ENCODE measurements at regions not wholly inside any gene's neighbourhood (a gene's known extent, or its start where the extent isn't known, plus 50 kb on each side); places are given as distances from the start of the nearest gene placed in this dataset.
A peak's percentile ranks its signal among the peaks of the same experiment; 100 is the strongest.

DNA sequence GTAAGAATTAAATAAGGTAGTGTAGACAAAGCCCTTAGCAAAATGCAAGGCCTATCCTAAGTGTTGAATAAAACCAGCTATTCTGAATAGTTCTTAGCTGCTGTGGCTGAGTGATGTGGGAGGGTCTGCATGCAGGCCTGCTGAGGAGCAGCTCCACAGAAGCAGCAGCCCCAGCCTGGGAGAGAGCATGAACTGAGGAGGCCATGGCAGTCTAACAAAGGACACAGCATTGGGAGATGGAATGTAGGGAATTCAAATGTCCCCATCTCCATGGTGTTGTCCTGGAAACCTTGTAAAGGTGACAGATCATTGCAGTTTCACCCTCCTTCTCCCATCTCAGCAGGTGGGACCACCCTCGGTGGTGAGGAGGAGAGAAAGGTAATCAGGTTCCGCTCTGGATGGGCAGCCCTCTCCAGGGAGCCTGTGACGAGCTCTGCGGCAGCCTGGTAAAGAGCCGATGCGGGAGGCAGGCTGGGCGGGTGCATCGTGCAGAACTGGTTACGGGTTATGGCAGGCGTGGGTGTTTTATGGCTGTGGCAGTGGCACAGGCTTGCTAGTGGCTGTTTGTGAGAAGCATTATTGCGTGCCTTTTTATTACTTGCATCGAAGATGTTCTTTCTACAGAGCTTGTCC, 199.9 kb upstream of the GLRA1 start:
- no peaks in the 10 kb centered on the region for H3K9me3 Mint-ChIP-seq
- Histone ChIP-seq H3K9me3 (ENCODE audit: control insufficient read depth, low read length) (no peaks in the 10 kb centered on the region), H3K4me3 (ENCODE audit: low read length) (no peak overlapping the region), H3K9ac (ENCODE audit: extremely low read depth, low read length, poor library complexity, severe bottlenecking) (no peak overlapping the region), H3K4me1 (ENCODE audit: control insufficient read depth, insufficient read depth, low read length) (peaks cover 4% of the 10 kb centered on the region), H3K27ac (ENCODE audit: low read depth, low read length) (peak overlapping the region; percentile 85), H3K27me3 (ENCODE audit: control insufficient read depth, insufficient read depth, low read length, poor library complexity, severe bottlenecking) (no peaks in the 10 kb centered on the region), H3K36me3 (ENCODE audit: control insufficient read depth, insufficient read depth, low read length) (no peaks in the 10 kb centered on the region)
- H3K36me3 Mint-ChIP-seq (ENCODE audit: low read depth) = no peaks in the 10 kb centered on the region
- no peak overlapping the region for H3K4me3 Mint-ChIP-seq
- 88 to 89% methylated on average over 11 to 12 of the region's 12 CpGs for WGBS, 2 experiments (ENCODE audit: insufficient coverage in 1 of 2, insufficient read length in 1 of 2)
- peak; percentile 76 for DNase-seq
- peaks cover 4% of the 10 kb centered on the region for H3K27me3 Mint-ChIP-seq (ENCODE audit: insufficient read depth)
- no peak for TF ChIP-seq CTCF (conservative IDR thresholded peaks at IDR 0.05)
- H3K4me1 Mint-ChIP-seq = peaks cover 11% of the 10 kb centered on the region
- H3K27ac Mint-ChIP-seq = no peak overlapping the region

GRCh38 chr5:152118676-152119470, 194.2 kb upstream of the GLRA1 start:
- no peak for TF ChIP-seq CTCF (conservative IDR thresholded peaks at IDR 0.05)
- Histone ChIP-seq H3K4me1 (ENCODE audit: control insufficient read depth, insufficient read depth, low read length) (peaks cover 4% of the 10 kb centered on the region), H3K36me3 (ENCODE audit: control insufficient read depth, insufficient read depth, low read length) (no peaks in the 10 kb centered on the region), H3K27ac (ENCODE audit: low read depth, low read length) (peak overlapping the region; percentile 64), H3K9me3 (ENCODE audit: control insufficient read depth, low read length) (no peaks in the 10 kb centered on the region), H3K9ac (ENCODE audit: extremely low read depth, low read length, poor library complexity, severe bottlenecking) (no peak overlapping the region), H3K27me3 (ENCODE audit: control insufficient read depth, insufficient read depth, low read length, poor library complexity, severe bottlenecking) (no peaks in the 10 kb centered on the region), H3K4me3 (ENCODE audit: low read length) (no peak overlapping the region)
- no peaks in the 10 kb centered on the region for H3K36me3 Mint-ChIP-seq (ENCODE audit: low read depth)
- no peak overlapping the region for H3K4me3 Mint-ChIP-seq
- DNase-seq = no peak
- peaks cover 6% of the 10 kb centered on the region for H3K4me1 Mint-ChIP-seq
- H3K9me3 Mint-ChIP-seq = no peaks in the 10 kb centered on the region
- H3K27me3 Mint-ChIP-seq (ENCODE audit: insufficient read depth) = no peaks in the 10 kb centered on the region
- WGBS, 2 experiments (ENCODE audit: insufficient coverage in 1 of 2, insufficient read length in 1 of 2) = 84 to 85% methylated on average over 5 of the region's 5 CpGs
- H3K27ac Mint-ChIP-seq = no peak overlapping the region

DNA sequence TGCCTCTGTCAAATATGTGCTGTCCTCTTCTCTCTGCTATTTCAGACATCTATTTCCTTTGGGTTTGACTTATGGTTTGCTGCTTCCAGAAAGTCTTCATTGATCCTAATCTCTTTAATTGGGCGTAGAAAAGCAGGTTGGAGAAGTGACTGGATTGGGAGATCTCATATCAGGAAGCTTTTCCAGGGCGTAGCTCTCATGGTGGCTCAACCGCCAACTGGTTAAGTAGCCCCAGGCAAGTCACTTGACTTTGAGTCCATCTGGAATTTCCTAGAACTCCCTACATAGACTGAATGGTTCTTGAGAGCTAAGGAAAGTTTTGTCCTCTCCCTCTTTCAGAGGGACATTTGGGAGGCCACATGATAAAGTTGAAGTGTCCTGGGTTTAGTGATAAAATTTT, 192.3 kb upstream of the GLRA1 start:
- H3K4me1 Mint-ChIP-seq = no peaks in the 10 kb centered on the region
- H3K27me3 ChIP-seq (ENCODE audit: control insufficient read depth, insufficient read depth, low read length, poor library complexity, severe bottlenecking) = no peaks in the 10 kb centered on the region
- no peak for DNase-seq
- H3K27me3 Mint-ChIP-seq (ENCODE audit: insufficient read depth) = no peaks in the 10 kb centered on the region
- H3K27ac ChIP-seq (ENCODE audit: low read depth, low read length) = no peak overlapping the region
- H3K4me1 ChIP-seq (ENCODE audit: control insufficient read depth, insufficient read depth, low read length) = no peaks in the 10 kb centered on the region
- no peaks in the 10 kb centered on the region for H3K36me3 ChIP-seq (ENCODE audit: control insufficient read depth, insufficient read depth, low read length)
- H3K9ac ChIP-seq (ENCODE audit: extremely low read depth, low read length, poor library complexity, severe bottlenecking) = no peak overlapping the region
- no peaks in the 10 kb centered on the region for H3K36me3 Mint-ChIP-seq (ENCODE audit: low read depth)
- no peaks in the 10 kb centered on the region for H3K9me3 Mint-ChIP-seq
- no peak overlapping the region for H3K4me3 Mint-ChIP-seq
- TF ChIP-seq CTCF (conservative IDR thresholded peaks at IDR 0.05) = no peak
- H3K4me3 ChIP-seq (ENCODE audit: low read length) = no peak overlapping the region
- no peak overlapping the region for H3K27ac Mint-ChIP-seq
- no peaks in the 10 kb centered on the region for H3K9me3 ChIP-seq (ENCODE audit: control insufficient read depth, low read length)
- 96 to 100% methylated on average over 3 of the region's 3 CpGs for WGBS, 2 experiments (ENCODE audit: insufficient coverage in 1 of 2, insufficient read length in 1 of 2)

Measured in endodermal cell (in vitro differentiated cells).